ENCODE measurements at regions not wholly inside any gene's neighbourhood (a gene's known extent, or its start where the extent isn't known, plus 50 kb on each side); places are given as distances from the start of the nearest gene placed in this dataset.

GRCh38 chr2:223247136-223247535 lies 195.1 kb downstream of the KCNE4 start:
- no peak for TF ChIP-seq POLR2A (IDR thresholded peaks at IDR 0.05; ENCODE audit: low read depth)
- no peak for TF ChIP-seq EP300 (IDR thresholded peaks at IDR 0.05)
- peak in 2 of 3 experiments; percentile 40 to 46 for TF ChIP-seq CTCF (IDR thresholded peaks at IDR 0.05)
